Peyer's patch (tissue), 4 donors: ENCODE measurements at regions not wholly inside any gene's neighbourhood (a gene's known extent, or its start where the extent isn't known, plus 50 kb on each side); places are given as distances from the start of the nearest gene placed in this dataset.
"Not testable (repeated sequence)": the region's sequence is repeated elsewhere in the genome, so short reads cannot be mapped to it uniquely, and the experiment has no call there.

Source experiments
- DNase-seq, 3 donors: peaks; one replicate each; pipeline ENCODE4 v3.0.0-alpha.2; 2017 to 2019
- H3K27ac ChIP-seq, 4 donors: fragments of 200-600 bp; sonication (generic); one replicate each; pipeline ENCODE4 v1.5.1; 2016 to 2019
- H3K27me3 ChIP-seq, 2 donors: fragments of 200-600 bp; sonication (generic); one replicate each; pipeline ENCODE4 v1.5.1; 2019
- H3K36me3 ChIP-seq, 3 donors: fragments of 200-600 bp; sonication (generic); one replicate each; pipeline ENCODE4 v1.5.1; 2016 to 2019
- H3K4me1 ChIP-seq, 4 donors: fragments of 200-600 bp; sonication (generic); one replicate each; pipeline ENCODE4 v1.5.1; 2016 to 2019
- H3K4me3 ChIP-seq, 4 donors: fragments of 200-600 bp; sonication (generic); 1 replicate in 3 of 4; 2 replicates in 1 of 4; pipeline ENCODE4 v1.5.1; 2016 to 2019; ENCODE audit warnings: mild to moderate bottlenecking in 1 of 4
- H3K9me3 ChIP-seq, 4 donors: fragments of 200-600 bp; sonication (generic); one replicate each; pipeline ENCODE4 v1.5.1; 2016 to 2019; ENCODE audit warnings: mild to moderate bottlenecking in 1 of 4
- POLR2A ChIP-seq, 2 donors: fragments of 450-650 bp; IDR thresholded peaks; one replicate each; pipeline ENCODE4 v1.5.1; 2017; ENCODE audit warnings: antibody characterized with exemption in 2 of 2, mild to moderate bottlenecking in 2 of 2, moderate library complexity in 2 of 2
- TF ChIP-seq, protein P1 (sequence below), 6 experiments: fragments of 450-650 bp in 4 of 6; fragments of 200-600 bp in 2 of 6; sonication (generic) in 1 of 6; IDR thresholded peaks; one replicate each; pipeline ENCODE4 v1.5.1; 2017 to 2019; ENCODE audit warnings: antibody characterized with exemption in 6 of 6, mild to moderate bottlenecking in 3 of 6, moderate library complexity in 1 of 6

DNA sequence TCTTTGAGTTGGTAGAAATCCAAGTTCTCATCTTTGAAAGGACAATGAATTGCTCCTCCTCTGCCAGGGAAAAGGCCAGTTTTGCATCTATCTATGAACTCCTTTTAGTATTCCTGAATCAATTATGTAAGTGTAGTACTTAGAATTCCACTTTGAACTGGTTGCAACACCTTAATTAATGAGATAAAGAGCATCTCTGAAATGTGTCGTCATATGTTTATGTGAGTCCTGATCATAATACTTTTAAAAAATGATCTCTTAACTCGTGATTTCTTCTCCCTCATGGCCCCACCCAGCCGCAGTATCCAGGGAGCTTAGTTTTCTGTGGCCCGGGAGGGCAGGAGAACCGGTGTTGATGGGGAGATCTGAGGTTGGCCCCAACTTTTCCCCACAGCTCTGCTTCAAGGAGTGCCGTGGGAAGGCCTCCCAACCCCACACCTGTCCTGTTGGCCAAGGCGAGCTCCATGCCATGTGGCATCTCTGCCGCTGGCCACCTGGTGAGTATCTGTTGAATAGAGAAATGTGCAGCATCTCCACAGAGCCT, 203.5 kb downstream of the TMEM121 start:
- peak in 1 of 3 donors; percentile 31 for DNase-seq
- not testable (repeated sequence) for H3K36me3 ChIP-seq, H3K27ac ChIP-seq, H3K27me3 ChIP-seq, H3K4me1 ChIP-seq, H3K9me3 ChIP-seq, H3K4me3 ChIP-seq

DNA sequence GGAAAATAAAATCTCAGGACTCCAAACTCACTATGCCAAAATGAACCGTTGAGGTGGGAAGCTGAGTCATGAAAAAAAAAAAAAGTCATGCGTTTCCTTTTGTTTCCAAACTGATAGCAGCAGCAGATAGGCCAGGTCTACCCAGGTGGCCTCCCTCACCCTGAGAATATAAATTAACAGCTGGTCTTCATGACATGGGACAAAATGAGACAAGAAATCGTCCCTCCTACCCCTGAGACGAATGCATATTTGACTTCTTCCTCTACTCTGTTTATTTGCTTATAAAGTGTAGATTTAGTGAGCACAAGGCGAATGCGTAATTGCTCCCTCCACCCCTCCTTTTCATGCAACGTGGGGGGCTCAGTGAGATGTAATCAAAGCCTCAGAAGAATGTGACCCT, 204.3 kb downstream of the TMEM121 start:
- not testable (repeated sequence) for H3K27ac ChIP-seq, H3K4me3 ChIP-seq, H3K4me1 ChIP-seq, H3K36me3 ChIP-seq, H3K9me3 ChIP-seq, DNase-seq, H3K27me3 ChIP-seq

DNA sequence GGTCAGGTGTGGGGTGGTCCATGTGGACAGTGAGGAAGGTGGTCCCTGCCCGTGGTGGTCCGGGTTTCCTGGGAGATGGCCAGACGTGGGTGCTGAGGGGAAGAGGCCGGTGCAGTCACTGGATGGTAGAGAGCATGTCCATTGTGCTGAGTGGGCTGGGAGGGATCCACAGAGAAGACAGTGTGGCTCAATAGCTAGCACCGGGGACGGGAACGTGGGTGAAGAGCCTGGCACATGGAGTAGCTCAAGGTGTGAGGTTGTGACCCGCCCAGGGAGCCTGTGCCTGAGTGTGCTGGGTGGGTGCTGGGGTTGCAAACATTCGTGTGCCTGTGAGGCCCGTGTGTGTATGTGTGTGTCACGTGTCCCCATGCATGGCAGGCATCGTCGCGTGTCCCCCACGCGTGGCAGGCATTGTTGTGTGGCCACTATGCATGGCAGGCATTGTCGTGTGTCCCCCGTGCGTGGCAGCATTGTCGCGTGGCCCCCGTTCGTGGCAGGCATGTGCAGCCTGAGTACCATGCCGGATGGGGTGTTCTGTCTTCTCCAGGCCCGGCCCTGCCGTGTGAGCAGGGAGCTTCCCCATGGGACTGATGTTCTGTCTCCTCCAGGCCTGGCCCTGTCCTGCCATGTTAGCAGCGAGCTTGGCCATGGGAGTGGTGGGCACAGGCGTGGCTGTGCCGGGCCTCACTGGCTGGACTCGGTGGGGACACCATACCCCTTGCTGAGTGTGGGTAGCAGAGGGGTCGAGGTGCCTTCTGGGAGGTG, 205.0 kb downstream of the TMEM121 start:
- H3K27me3 ChIP-seq, H3K27ac ChIP-seq, H3K9me3 ChIP-seq, H3K4me3 ChIP-seq, H3K36me3 ChIP-seq, H3K4me1 ChIP-seq: not testable (repeated sequence)
- DNase-seq = peak in 1 of 3 donors; percentile 26

DNA sequence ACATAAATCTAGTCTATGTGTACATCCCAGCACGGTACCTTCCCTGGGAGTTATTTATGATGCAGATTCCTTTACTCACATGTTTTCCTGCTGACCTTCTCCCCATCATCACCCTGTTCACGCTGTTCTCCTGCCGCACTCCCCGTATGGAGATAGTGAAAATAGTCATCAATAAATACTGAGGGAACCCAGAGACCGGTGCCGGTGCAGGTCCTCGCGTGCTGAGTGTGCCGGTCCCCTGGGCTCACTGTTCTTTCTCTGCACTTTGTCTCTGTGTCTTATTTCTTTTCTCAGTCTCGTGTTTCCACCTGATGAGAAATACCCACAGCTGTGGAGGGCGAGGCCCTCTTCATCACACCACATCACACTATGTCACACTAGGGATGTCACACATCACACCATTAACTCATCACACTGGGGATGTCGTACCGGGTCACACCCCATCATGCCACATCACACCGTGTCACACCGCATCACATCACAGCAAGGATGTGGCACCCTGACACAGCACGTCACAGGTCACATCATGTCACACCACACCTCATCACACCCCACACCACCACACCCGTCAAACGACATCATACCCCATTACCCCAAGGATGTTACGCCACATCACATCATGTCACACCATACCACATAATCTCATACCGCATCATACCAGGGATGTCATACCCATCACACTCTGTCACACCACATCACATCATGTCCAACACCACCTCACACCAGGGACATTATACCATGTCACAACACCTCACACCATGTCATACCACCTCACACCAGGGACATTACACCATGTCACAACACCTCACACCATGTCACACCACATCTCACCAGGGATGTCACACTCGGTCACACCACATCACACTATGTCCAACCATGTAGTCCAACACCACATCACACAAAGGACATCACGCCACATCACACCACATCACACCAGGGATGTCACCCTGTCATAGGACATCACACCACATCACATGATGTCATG, 207.0 kb downstream of the TMEM121 start:
- no peak for DNase-seq
- Histone ChIP-seq H3K4me3 (no peak overlapping the region), H3K36me3 (no peaks in the 10 kb centered on the region), H3K4me1 (no peaks in the 10 kb centered on the region), H3K9me3 (no peaks in the 10 kb centered on the region), H3K27ac (no peak overlapping the region), H3K27me3 (no peaks in the 10 kb centered on the region)
- no peak for TF ChIP-seq POLR2A (IDR thresholded peaks at IDR 0.05)
- TF ChIP-seq, protein P1, sequence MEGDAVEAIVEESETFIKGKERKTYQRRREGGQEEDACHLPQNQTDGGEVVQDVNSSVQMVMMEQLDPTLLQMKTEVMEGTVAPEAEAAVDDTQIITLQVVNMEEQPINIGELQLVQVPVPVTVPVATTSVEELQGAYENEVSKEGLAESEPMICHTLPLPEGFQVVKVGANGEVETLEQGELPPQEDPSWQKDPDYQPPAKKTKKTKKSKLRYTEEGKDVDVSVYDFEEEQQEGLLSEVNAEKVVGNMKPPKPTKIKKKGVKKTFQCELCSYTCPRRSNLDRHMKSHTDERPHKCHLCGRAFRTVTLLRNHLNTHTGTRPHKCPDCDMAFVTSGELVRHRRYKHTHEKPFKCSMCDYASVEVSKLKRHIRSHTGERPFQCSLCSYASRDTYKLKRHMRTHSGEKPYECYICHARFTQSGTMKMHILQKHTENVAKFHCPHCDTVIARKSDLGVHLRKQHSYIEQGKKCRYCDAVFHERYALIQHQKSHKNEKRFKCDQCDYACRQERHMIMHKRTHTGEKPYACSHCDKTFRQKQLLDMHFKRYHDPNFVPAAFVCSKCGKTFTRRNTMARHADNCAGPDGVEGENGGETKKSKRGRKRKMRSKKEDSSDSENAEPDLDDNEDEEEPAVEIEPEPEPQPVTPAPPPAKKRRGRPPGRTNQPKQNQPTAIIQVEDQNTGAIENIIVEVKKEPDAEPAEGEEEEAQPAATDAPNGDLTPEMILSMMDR (IDR thresholded peaks at IDR 0.05) = no peak

DNA sequence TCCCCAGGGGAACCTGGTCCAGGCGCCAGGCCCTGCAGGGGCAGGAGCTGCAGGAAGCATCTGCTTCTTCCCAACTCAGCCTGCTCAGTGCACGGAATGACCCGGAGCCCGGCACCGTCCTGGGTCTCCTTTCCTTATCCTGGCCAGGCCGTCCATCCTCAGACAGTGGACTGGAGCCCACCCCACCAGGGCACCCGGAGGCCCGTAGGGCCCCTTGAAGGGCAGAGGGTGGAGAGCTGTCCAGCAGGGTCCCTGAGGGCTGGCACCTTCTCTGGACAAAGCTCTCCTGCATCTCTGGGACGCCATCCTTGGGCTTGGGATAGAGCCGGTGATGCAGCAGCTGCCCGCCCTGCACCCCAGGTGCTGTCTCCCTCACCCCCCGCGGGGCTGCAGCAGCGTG, 207.9 kb downstream of the TMEM121 start:
- H3K27me3 ChIP-seq, H3K9me3 ChIP-seq, H3K27ac ChIP-seq, H3K4me1 ChIP-seq, H3K36me3 ChIP-seq, H3K4me3 ChIP-seq, DNase-seq: not testable (repeated sequence)

DNA sequence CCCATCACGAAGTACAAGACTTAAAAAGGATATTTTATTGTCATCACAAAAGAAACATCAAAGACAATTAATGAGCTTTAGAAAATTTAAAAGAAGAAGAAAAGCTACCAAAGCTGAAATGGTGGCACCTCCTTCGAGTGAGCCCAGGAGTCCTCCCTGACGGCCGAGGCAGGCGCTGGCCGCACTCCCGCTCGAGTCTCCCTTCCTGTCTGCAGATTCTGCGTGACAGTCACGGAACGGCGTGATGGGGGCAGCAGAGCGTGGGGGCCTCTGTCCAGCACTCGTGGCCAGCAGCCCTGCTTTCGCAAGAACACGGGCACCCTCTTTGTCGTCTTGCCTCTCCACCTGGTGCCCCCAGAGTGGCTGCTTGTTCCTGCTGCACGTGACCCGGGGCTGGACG, 209.9 kb downstream of the TMEM121 start:
- H3K4me3 ChIP-seq, DNase-seq, H3K27ac ChIP-seq, H3K9me3 ChIP-seq, H3K27me3 ChIP-seq, H3K4me1 ChIP-seq, H3K36me3 ChIP-seq: not testable (repeated sequence)

DNA sequence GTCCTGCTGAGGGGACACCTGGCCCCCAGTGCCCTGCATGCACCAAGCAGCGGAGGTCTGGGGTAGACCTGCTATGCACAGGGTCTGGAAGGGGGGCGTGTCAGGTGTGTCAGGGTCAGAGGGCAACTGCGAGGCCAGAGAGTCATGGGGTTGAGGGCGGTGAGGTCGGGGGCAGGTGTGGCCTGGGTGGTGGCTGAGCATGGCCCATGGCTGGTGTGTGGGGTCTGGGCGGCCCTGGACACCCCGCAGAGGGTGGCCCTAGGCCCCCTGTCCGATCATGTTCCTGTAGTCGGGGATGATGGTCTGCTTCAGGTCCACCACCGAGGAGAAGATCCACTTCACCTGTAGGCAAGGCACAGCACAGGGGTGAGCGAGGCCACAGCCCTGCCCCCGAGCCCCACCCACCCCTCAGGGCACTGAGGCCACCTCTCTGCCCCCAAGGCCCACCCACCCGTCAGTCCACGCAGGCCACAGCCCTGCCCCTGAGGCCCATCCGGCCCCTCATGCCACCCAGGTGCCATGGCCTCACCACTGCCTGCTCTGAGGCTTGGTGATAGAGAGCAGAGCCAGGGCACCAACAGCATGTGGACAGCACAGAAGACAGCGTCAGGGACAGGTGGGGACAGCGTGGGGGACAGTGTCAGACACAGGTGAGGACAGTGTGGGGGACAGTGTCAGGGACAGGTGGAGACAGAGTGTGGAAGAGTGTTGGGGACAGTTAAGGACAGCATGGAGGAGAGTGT, 211.3 kb downstream of the TMEM121 start:
- no peak overlapping the region for H3K27ac ChIP-seq
- H3K27me3 ChIP-seq = no peaks in the 10 kb centered on the region
- H3K4me3 ChIP-seq = no peak overlapping the region
- H3K36me3 ChIP-seq = no peaks in the 10 kb centered on the region
- no peaks in the 10 kb centered on the region for H3K4me1 ChIP-seq
- DNase-seq = no peak
- TF ChIP-seq, protein P1 (IDR thresholded peaks at IDR 0.05) = no peak
- no peak for TF ChIP-seq POLR2A (IDR thresholded peaks at IDR 0.05)
- H3K9me3 ChIP-seq = no peaks in the 10 kb centered on the region

DNA sequence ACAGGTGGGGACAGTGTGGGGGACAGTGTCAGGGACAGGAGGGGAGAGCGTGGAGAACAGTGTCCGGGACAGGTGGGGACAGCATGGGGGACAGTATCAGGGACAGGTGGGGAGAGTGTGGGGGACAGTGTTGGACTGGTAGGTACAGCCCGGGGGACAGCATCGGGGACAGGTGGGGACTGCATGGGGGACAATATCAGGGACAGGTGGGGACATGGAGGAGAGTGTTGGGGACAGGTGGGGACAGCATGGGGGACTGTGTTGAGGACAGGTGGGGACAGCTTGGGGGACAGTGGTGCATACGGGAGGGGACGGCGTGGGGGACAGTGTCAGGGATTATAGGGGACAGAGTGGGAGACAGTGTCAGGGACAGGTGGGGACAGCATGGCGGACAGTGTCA, 212.3 kb downstream of the TMEM121 start:
- no peaks in the 10 kb centered on the region for H3K27me3 ChIP-seq
- H3K9me3 ChIP-seq = no peaks in the 10 kb centered on the region
- no peak overlapping the region for H3K4me3 ChIP-seq
- TF ChIP-seq, protein P1 (IDR thresholded peaks at IDR 0.05) = no peak
- TF ChIP-seq POLR2A (IDR thresholded peaks at IDR 0.05) = no peak
- H3K36me3 ChIP-seq = no peaks in the 10 kb centered on the region
- no peak for DNase-seq
- no peak overlapping the region for H3K27ac ChIP-seq
- no peaks in the 10 kb centered on the region for H3K4me1 ChIP-seq
